ENCODE measurements at regions not wholly inside any gene's neighbourhood (a gene's known extent, or its start where the extent isn't known, plus 50 kb on each side); places are given as distances from the start of the nearest gene placed in this dataset.
A peak's percentile ranks its signal among the peaks of the same experiment; 100 is the strongest.

DNA sequence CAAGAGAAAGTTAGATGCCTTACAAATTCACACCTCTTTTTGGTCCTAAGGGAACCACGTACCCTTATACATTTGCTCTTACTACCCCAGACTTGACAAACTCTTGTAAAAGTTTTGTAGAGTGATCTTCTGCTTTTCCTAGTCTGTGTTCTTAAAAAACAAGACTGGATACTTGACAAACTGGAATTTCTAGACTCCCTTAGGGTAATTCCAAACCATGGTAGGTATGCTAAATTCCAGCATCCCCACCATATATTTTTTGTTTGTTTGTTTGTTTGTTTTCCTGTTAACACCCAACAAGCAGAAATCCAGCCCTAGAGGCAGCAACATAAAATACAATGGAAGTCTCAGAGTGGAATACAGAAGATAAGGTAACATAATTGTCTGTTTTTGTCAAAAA lies 280.7 kb upstream of the NR2F2 start:
- no peak for TF ChIP-seq CTCF (IDR thresholded peaks at IDR 0.05)
- TF ChIP-seq POLR2A (IDR thresholded peaks at IDR 0.05), result no peak
- intact Hi-C loops (cut with DNase I), result no loop called here
- Histone ChIP-seq H3K27me3 (peaks cover 6% of the 10 kb centered on the region), H3K4me3 (no peak overlapping the region), H3K36me3 (replicated peaks in 1 of 2) (no peaks in the 10 kb centered on the region), H3K27ac (no peak overlapping the region), H3K4me1 (replicated peaks in 1 of 2) (peaks cover 0 to 7% of the 10 kb centered on the region in 2 donors), H3K9me3 (replicated peaks in 1 of 3) (no peaks in the 10 kb centered on the region)
- DNase-seq, result no peak
- 70 to 92% (median 74%) methylated on average over 1 of the region's 1 CpG for WGBS, 4 donors

DNA sequence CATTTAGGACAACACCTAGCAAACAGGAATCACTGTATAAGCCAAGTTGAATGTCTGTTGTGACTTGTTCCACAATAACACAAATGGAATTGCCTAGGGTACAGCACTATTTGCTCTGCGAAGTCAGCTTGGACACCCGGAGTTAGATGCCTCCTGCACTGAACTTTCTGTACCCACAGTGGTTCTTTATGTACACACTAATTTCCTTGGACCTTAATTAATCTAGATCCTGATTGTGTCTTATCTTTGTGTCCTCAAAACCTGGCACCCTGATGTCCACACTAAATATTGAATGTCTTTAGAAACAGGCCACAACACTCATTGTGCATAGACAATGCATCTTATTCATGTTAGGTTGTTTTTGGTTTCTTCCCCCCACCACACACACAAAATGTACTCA lies 278.9 kb upstream of the NR2F2 start:
- DNase-seq, result no peak
- Histone ChIP-seq H3K4me3 (no peak overlapping the region), H3K27ac (no peak overlapping the region), H3K27me3 (peaks cover 6% of the 10 kb centered on the region), H3K9me3 (replicated peaks in 1 of 3) (no peaks in the 10 kb centered on the region), H3K4me1 (replicated peaks in 1 of 2) (peaks cover 0 to 7% of the 10 kb centered on the region in 2 donors), H3K36me3 (replicated peaks in 1 of 2) (no peaks in the 10 kb centered on the region)
- TF ChIP-seq CTCF (IDR thresholded peaks at IDR 0.05) (no peak), POLR2A (IDR thresholded peaks at IDR 0.05) (no peak)
- intact Hi-C loops (cut with DNase I), result no loop called here
- WGBS, 4 donors, result 72 to 90% (median 79%) methylated on average over 2 of the region's 2 CpGs

GRCh38 chr15:96052154-96052553 lies 278.3 kb upstream of the NR2F2 start:
- Histone ChIP-seq H3K4me1 (replicated peaks in 1 of 2) (peaks cover 0 to 7% of the 10 kb centered on the region in 2 donors), H3K36me3 (replicated peaks in 1 of 2) (no peaks in the 10 kb centered on the region), H3K27ac (no peak overlapping the region), H3K4me3 (no peak overlapping the region), H3K9me3 (replicated peaks in 1 of 3) (no peaks in the 10 kb centered on the region), H3K27me3 (peaks cover 6% of the 10 kb centered on the region)
- WGBS, 4 donors, result 83 to 92% (median 84%) methylated on average over 4 of the region's 4 CpGs
- TF ChIP-seq POLR2A (IDR thresholded peaks at IDR 0.05) (no peak), CTCF (IDR thresholded peaks at IDR 0.05) (no peak)
- intact Hi-C loops (cut with DNase I), result no loop called here
- no peak for DNase-seq

DNA sequence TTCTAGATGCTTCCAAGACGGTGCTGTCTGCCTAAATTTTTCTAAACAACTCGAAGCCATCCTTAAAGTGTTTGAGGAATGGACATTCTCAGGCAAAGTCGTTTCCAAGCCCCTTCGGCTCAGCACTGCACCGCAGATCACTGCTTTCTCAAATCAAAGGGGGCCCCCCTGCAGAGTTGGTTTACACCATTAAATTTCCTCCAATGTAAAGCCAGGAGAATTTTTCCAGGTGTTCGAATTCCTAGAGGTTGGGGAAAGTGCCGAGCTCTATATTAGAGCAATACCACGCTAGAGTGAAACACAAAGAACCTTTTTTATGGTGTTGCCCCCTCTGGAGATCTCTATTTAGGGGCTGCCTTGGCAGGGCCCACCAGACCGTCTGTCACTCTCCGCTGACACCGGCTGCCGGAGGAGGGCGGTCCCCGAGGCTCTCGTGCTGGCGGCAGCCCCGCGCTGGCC lies 277.9 kb upstream of the NR2F2 start:
- Histone ChIP-seq H3K9me3 (replicated peaks in 1 of 3) (no peaks in the 10 kb centered on the region), H3K4me3 (peak overlapping the region in 1 of 4 donors; percentile 44), H3K27me3 (peaks cover 6% of the 10 kb centered on the region), H3K4me1 (replicated peaks in 1 of 2) (peaks cover 0 to 7% of the 10 kb centered on the region in 2 donors), H3K36me3 (replicated peaks in 1 of 2) (no peaks in the 10 kb centered on the region), H3K27ac (no peak overlapping the region)
- DNase-seq, result no peak
- intact Hi-C loops (cut with DNase I), result no loop called here
- WGBS, 4 donors, result 59 to 78% (median 66%) methylated on average over 12 to 18 of the region's 18 CpGs
- TF ChIP-seq CTCF (IDR thresholded peaks at IDR 0.05) (no peak), POLR2A (IDR thresholded peaks at IDR 0.05) (no peak)
